ENCODE measurements at regions not wholly inside any gene's neighbourhood (a gene's known extent, or its start where the extent isn't known, plus 50 kb on each side); places are given as distances from the start of the nearest gene placed in this dataset.

- no peak for TF ChIP-seq SIN3A (IDR thresholded peaks at IDR 0.05; ENCODE audit: borderline replicate concordance, insufficient read depth, low read length)
- no peak for TF ChIP-seq FOXP2 (optimal IDR thresholded peaks at IDR 0.05; ENCODE audit: borderline replicate concordance, extremely low read depth, extremely low read length, insufficient read depth)
- TF ChIP-seq POLR2AphosphoS5 (IDR thresholded peaks at IDR 0.05; ENCODE audit: low read depth, low read length) = no peak
These were observed 323.2 kb upstream of the PCDH7 start for GRCh38 chr4:30396772-30397475.

All from PFSK-1 (cell line).